Neuronal stem cell (in vitro differentiated cells): ENCODE measurements at regions not wholly inside any gene's neighbourhood (a gene's known extent, or its start where the extent isn't known, plus 50 kb on each side); places are given as distances from the start of the nearest gene placed in this dataset.
A peak's percentile ranks its signal among the peaks of the same experiment; 100 is the strongest.

Source experiments
- DNase-seq: peaks from one replicate; pipeline ENCODE4 v3.0.0-alpha.2; 2013; ENCODE audit warnings: low spot score
- H2AFZ ChIP-seq: one replicate; pipeline ENCODE4 v1.6.1; 2013; ENCODE audit warnings: mild to moderate bottlenecking, low read length, inconsistent platforms
- H2AK5ac ChIP-seq: 2 replicates; pipeline ENCODE4 v1.6.1; 2013; ENCODE audit warnings: low read depth, mild to moderate bottlenecking, inconsistent platforms, low read length, moderate library complexity, mixed read lengths
- H2BK120ac ChIP-seq: 2 replicates; pipeline ENCODE4 v1.6.1; 2013; ENCODE audit warnings: low read depth, mild to moderate bottlenecking, inconsistent platforms, low read length, moderate library complexity, mixed read lengths
- H2BK12ac ChIP-seq: one replicate; pipeline ENCODE4 v1.6.1; 2013; ENCODE audit warnings: low read length, inconsistent platforms
- H2BK15ac ChIP-seq: 2 replicates; pipeline ENCODE4 v1.6.1; 2013; ENCODE audit warnings: mild to moderate bottlenecking, low read length, inconsistent platforms, mixed read lengths
- H2BK5ac ChIP-seq: one replicate; pipeline ENCODE4 v1.6.1; 2013; ENCODE audit warnings: inconsistent platforms, mild to moderate bottlenecking, low read length, moderate library complexity
- H3K14ac ChIP-seq: one replicate; pipeline ENCODE4 v1.6.1; 2013; ENCODE audit warnings: low read length, inconsistent platforms
- H3K18ac ChIP-seq: 2 replicates; pipeline ENCODE4 v1.6.1; 2013; ENCODE audit warnings: low read length, inconsistent platforms
- H3K23ac ChIP-seq: 2 replicates; pipeline ENCODE4 v1.6.1; 2013; ENCODE audit warnings: low read depth, mild to moderate bottlenecking, mixed read lengths, low read length, inconsistent platforms; ENCODE audit not compliant: poor library complexity
- H3K27ac ChIP-seq: replicated peaks from 3 replicates; pipeline ENCODE4 v1.5.1; 2013; ENCODE audit warnings: low read length, inconsistent platforms
- H3K27me3 ChIP-seq, 3 experiments: 2 replicates each; pipeline ENCODE4 v1.6.1; 2013; ENCODE audit warnings: low read length in 3 of 3, mild to moderate bottlenecking in 2 of 3, inconsistent platforms in 1 of 3, low read depth in 1 of 3, mixed read lengths in 1 of 3, moderate library complexity in 1 of 3; ENCODE audit not compliant: control insufficient read depth in 3 of 3, insufficient read depth in 3 of 3
- H3K36me3 ChIP-seq, 2 donors: replicated peaks in 1 of 2; 2 replicates each; pipeline ENCODE4 v1.6.1; 2013; ENCODE audit warnings: low read length in 2 of 2; ENCODE audit not compliant: control insufficient read depth in 2 of 2, insufficient read depth in 2 of 2
- H3K4ac ChIP-seq: 2 replicates; pipeline ENCODE4 v1.6.1; 2013; ENCODE audit warnings: inconsistent platforms, mild to moderate bottlenecking, low read length, moderate library complexity
- H3K4me1 ChIP-seq, 2 donors: 1 replicate in 1 of 2; 2 replicates in 1 of 2; pipeline ENCODE4 v1.6.1; 2013; ENCODE audit warnings: low read length in 2 of 2, low read depth in 1 of 2; ENCODE audit not compliant: control insufficient read depth in 2 of 2, insufficient read depth in 1 of 2
- H3K4me2 ChIP-seq: one replicate; pipeline ENCODE4 v1.6.1; 2013; ENCODE audit warnings: mild to moderate bottlenecking, low read length, inconsistent platforms; ENCODE audit not compliant: insufficient read depth, poor library complexity, severe bottlenecking
- H3K4me3 ChIP-seq, 2 donors: 2 replicates each; pipeline ENCODE4 v1.5.1; 2013; ENCODE audit warnings: low read length in 2 of 2, mild to moderate bottlenecking in 2 of 2, inconsistent platforms in 1 of 2, moderate library complexity in 1 of 2
- H3K79me1 ChIP-seq: one replicate; pipeline ENCODE4 v1.6.1; 2013; ENCODE audit warnings: low read depth, mild to moderate bottlenecking, inconsistent platforms, low read length, moderate library complexity
- H3K9ac ChIP-seq: one replicate; pipeline ENCODE4 v1.6.1; 2013; ENCODE audit warnings: mild to moderate bottlenecking, low read depth, low read length, inconsistent platforms; ENCODE audit not compliant: poor library complexity
- H3K9me3 ChIP-seq, 2 donors: replicated peaks in 1 of 2; 2 replicates each; pipeline versions ENCODE3 to v1.6.1; 2013; ENCODE audit warnings: low read length in 2 of 2, mild to moderate bottlenecking in 2 of 2, inconsistent platforms in 1 of 2, low read depth in 1 of 2, mixed read lengths in 1 of 2, moderate library complexity in 1 of 2; ENCODE audit not compliant: control insufficient read depth in 2 of 2, insufficient read depth in 1 of 2
- H4K8ac ChIP-seq: one replicate; pipeline ENCODE4 v1.6.1; 2013; ENCODE audit warnings: low read depth, mild to moderate bottlenecking, inconsistent platforms, low read length, moderate library complexity
- H4K91ac ChIP-seq: one replicate; pipeline ENCODE4 v1.6.1; 2013; ENCODE audit warnings: low read length, low read depth, mild to moderate bottlenecking, inconsistent platforms; ENCODE audit not compliant: poor library complexity
- WGBS, 2 donors: extraction: QIAGEN DNeasy Blood & Tissue Kit; methylation state at CpG; one replicate each; pipeline ENCODE4 v1.1.7; 2013; ENCODE audit warnings: missing lambda C conversion rate in 2 of 2, mixed read lengths in 1 of 2; ENCODE audit not compliant: insufficient read length in 2 of 2, insufficient replicate concordance in 1 of 2; ENCODE audit errors: extremely low coverage in 2 of 2; 5-methylcytosine and 5-hydroxymethylcytosine counted together

DNA sequence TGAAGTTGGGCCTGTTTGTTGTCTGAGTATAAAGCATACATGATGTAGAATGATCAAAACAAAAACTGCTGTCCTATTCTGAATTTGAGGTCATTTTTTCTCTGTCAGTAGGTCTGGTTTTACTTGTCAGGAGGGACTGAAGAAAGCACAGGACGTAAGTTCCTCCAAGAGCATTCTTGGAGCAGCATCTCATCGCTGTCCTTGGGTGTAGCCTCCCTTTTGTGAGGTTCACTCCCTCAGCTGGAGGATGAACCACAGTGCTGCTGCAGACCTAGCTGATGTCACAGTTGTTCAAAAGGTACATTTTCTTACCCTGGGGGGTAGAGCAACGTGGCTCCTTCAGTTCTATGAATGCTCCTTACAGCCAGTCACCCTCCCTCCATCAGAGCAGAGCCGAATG is 490.0 kb upstream of the TBL1XR1 start:
- Histone ChIP-seq H3K27me3 (no peaks in the 10 kb centered on the region), H3K4ac (no peak overlapping the region), H2AFZ (no peak overlapping the region), H2BK15ac (no peak overlapping the region), H2BK120ac (no peak overlapping the region), H3K23ac (no peak overlapping the region), H3K9ac (no peak overlapping the region), H3K4me1 (peaks cover 0 to 4% of the 10 kb centered on the region in 2 donors), H3K79me1 (no peaks in the 10 kb centered on the region), H4K8ac (no peak overlapping the region), H2BK5ac (no peak overlapping the region), H3K4me2 (no peak overlapping the region), H4K91ac (no peak overlapping the region), H3K9me3 (peaks cover 0 to 2% of the 10 kb centered on the region in 2 donors), H3K27ac (no peak overlapping the region), H2BK12ac (no peak overlapping the region), H3K18ac (no peak overlapping the region), H2AK5ac (no peak overlapping the region), H3K14ac (no peak overlapping the region), H3K36me3 (no peaks in the 10 kb centered on the region), H3K4me3 (no peak overlapping the region)
- DNase-seq, result no peak
- whole genome bisulfite sequencing, 2 donors, result no CpG with 5 or more reads among the region's 4 CpGs

DNA sequence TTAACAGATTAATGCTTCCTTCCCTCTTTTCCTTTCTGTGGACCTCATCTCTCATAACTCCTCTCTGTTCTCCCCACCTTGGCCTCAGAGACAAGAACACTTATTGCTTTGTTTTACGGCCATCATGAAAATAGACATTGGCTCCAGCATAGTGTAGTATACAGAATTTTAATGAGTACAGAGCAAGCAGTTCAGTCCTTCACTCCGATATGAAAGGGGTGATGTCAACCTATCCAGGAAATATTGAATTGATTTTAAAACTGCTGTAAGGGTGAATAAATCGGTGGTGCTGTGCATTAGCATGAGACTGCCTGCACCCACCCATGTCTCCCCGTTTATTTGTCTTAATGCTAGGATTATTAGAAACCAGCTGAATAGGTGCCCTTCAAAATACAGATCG is 490.9 kb upstream of the TBL1XR1 start:
- Histone ChIP-seq H2BK15ac (no peak overlapping the region), H4K8ac (no peak overlapping the region), H2AFZ (no peak overlapping the region), H3K4me1 (peaks cover 0 to 4% of the 10 kb centered on the region in 2 donors), H3K4me3 (no peak overlapping the region), H2AK5ac (no peak overlapping the region), H2BK5ac (no peak overlapping the region), H3K36me3 (no peaks in the 10 kb centered on the region), H3K27me3 (no peaks in the 10 kb centered on the region), H4K91ac (no peak overlapping the region), H3K9ac (no peak overlapping the region), H3K79me1 (no peaks in the 10 kb centered on the region), H2BK120ac (no peak overlapping the region), H3K23ac (no peak overlapping the region), H2BK12ac (no peak overlapping the region), H3K14ac (no peak overlapping the region), H3K4ac (no peak overlapping the region), H3K4me2 (no peak overlapping the region), H3K18ac (no peak overlapping the region), H3K27ac (no peak overlapping the region), H3K9me3 (no peaks in the 10 kb centered on the region)
- no peak for DNase-seq
- no CpG with 5 or more reads among the region's 5 CpGs for WGBS, 2 donors

DNA sequence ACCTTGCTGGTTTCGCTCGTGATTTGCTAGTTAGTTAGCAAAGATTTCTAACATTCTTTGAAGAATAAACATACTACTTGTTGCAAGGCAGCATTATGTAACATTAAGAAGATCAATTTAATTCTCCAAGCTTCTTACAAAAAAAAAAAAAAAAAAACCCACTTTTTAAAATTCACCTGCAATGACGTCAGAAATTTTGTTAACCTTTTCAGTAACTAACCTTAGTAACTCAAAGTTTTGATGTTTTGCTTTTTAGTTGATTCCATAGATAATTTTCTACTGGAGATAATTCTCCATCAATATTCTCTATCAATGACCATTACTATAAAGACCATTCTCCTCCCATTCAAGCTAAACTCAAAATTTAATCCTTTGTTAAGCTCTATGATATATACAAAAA is 491.8 kb upstream of the TBL1XR1 start:
- Histone ChIP-seq H3K9me3 (no peaks in the 10 kb centered on the region), H3K9ac (no peak overlapping the region), H3K4me2 (no peak overlapping the region), H3K27ac (no peak overlapping the region), H3K4me3 (no peak overlapping the region), H4K8ac (no peak overlapping the region), H3K23ac (no peak overlapping the region), H2AK5ac (no peak overlapping the region), H2BK15ac (no peak overlapping the region), H3K27me3 (no peaks in the 10 kb centered on the region), H2BK5ac (no peak overlapping the region), H3K4me1 (peaks cover 2 to 6% of the 10 kb centered on the region in 2 donors), H3K18ac (no peak overlapping the region), H4K91ac (no peak overlapping the region), H2AFZ (peak overlapping the region; percentile 12), H3K79me1 (no peaks in the 10 kb centered on the region), H3K36me3 (no peaks in the 10 kb centered on the region), H2BK12ac (no peak overlapping the region), H3K4ac (no peak overlapping the region), H2BK120ac (no peak overlapping the region), H3K14ac (no peak overlapping the region)
- WGBS, 2 donors, result no CpG with 5 or more reads among the region's 3 CpGs
- no peak for DNase-seq

DNA sequence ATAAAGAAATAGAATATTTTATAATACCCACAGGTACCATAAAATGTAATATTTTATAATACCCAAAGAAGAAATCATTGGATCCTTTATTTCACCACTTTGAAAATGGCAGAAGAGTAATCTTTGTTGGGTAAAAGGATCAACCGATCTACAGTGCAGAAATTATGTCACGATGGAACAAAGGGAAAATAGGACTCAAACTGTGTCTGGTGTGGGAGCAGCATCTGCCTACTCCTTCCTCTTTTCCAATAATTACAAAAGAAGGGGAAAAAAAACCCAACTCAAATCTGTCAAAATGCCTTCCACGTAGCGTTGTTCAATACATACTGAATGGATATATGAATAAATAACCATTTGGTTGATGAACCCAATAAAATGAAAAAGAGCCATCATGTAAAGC is 492.6 kb upstream of the TBL1XR1 start:
- Histone ChIP-seq H4K8ac (no peak overlapping the region), H3K4me1 (peaks cover 2 to 9% of the 10 kb centered on the region in 2 donors), H2BK5ac (no peak overlapping the region), H2BK12ac (no peak overlapping the region), H2AFZ (no peak overlapping the region), H3K9me3 (no peaks in the 10 kb centered on the region), H3K36me3 (no peaks in the 10 kb centered on the region), H3K4ac (no peak overlapping the region), H3K14ac (no peak overlapping the region), H3K4me3 (no peak overlapping the region), H2BK120ac (no peak overlapping the region), H3K27ac (no peak overlapping the region), H4K91ac (no peak overlapping the region), H2AK5ac (no peak overlapping the region), H3K9ac (no peak overlapping the region), H3K18ac (no peak overlapping the region), H3K4me2 (no peak overlapping the region), H3K23ac (no peak overlapping the region), H3K27me3 (no peaks in the 10 kb centered on the region), H3K79me1 (no peaks in the 10 kb centered on the region), H2BK15ac (no peak overlapping the region)
- no CpG with 5 or more reads among the region's 4 CpGs for WGBS, 2 donors
- DNase-seq, result no peak
